ENCODE measurements at regions not wholly inside any gene's neighbourhood (a gene's known extent, or its start where the extent isn't known, plus 50 kb on each side); places are given as distances from the start of the nearest gene placed in this dataset.
"Not testable (repeated sequence)": the region's sequence is repeated elsewhere in the genome, so short reads cannot be mapped to it uniquely, and the experiment has no call there.

- Mint-ChIP-seq H3K4me1 (ENCODE audit: low read depth, unreplicated experiment) (no peaks in the 10 kb centered on the region), H3K9me3 (ENCODE audit: low read depth, unreplicated experiment) (no peaks in the 10 kb centered on the region), H3K4me3 (ENCODE audit: low read depth, unreplicated experiment) (no peak overlapping the region), H3K27ac (ENCODE audit: unreplicated experiment) (no peak overlapping the region), H3K27me3 (ENCODE audit: unreplicated experiment) (no peaks in the 10 kb centered on the region), H3K36me3 (ENCODE audit: insufficient read depth, unreplicated experiment) (no peaks in the 10 kb centered on the region)
- TF ChIP-seq CTCF (IDR thresholded peaks at IDR 0.05; ENCODE audit: unreplicated experiment): no peak
- intact Hi-C loops (cut with micrococcal nuclease; ENCODE audit: unreplicated experiment): no loop called here
- CTCF ChIA-PET: no interaction called here
- DNase-seq: no peak
- BruUV-seq (replicated peaks): no TSS peak
These were observed 156.5 kb downstream of the NDUFA10 start for GRCh38 chr2:239868556-239869181.

GRCh38 chr2:239866778-239867177 is 158.4 kb downstream of the NDUFA10 start:
- intact Hi-C loops (cut with micrococcal nuclease; ENCODE audit: unreplicated experiment): no loop called here
- Mint-ChIP-seq H3K36me3 (ENCODE audit: insufficient read depth, unreplicated experiment) (no peaks in the 10 kb centered on the region), H3K4me1 (ENCODE audit: low read depth, unreplicated experiment) (no peaks in the 10 kb centered on the region), H3K4me3 (ENCODE audit: low read depth, unreplicated experiment) (no peak overlapping the region), H3K27ac (ENCODE audit: unreplicated experiment) (no peak overlapping the region), H3K27me3 (ENCODE audit: unreplicated experiment) (peaks cover 6% of the 10 kb centered on the region), H3K9me3 (ENCODE audit: low read depth, unreplicated experiment) (no peaks in the 10 kb centered on the region)
- CTCF ChIA-PET: no interaction called here
- BruUV-seq (replicated peaks): no TSS peak
- DNase-seq: no peak
- TF ChIP-seq CTCF (IDR thresholded peaks at IDR 0.05; ENCODE audit: unreplicated experiment): no peak

- TF ChIP-seq CTCF (IDR thresholded peaks at IDR 0.05; ENCODE audit: unreplicated experiment): no peak
- intact Hi-C loops (cut with micrococcal nuclease; ENCODE audit: unreplicated experiment): no loop called here
- DNase-seq: no peak
- Mint-ChIP-seq H3K4me1 (ENCODE audit: low read depth, unreplicated experiment) (no peaks in the 10 kb centered on the region), H3K4me3 (ENCODE audit: low read depth, unreplicated experiment) (no peak overlapping the region), H3K27me3 (ENCODE audit: unreplicated experiment) (peaks cover 10% of the 10 kb centered on the region), H3K9me3 (ENCODE audit: low read depth, unreplicated experiment) (no peaks in the 10 kb centered on the region), H3K36me3 (ENCODE audit: insufficient read depth, unreplicated experiment) (no peaks in the 10 kb centered on the region), H3K27ac (ENCODE audit: unreplicated experiment) (no peak overlapping the region)
- CTCF ChIA-PET: no interaction called here
- BruUV-seq (replicated peaks): no TSS peak
These were observed 158.8 kb downstream of the NDUFA10 start for GRCh38 chr2:239866350-239866749.

- DNase-seq; H3K4me1 Mint-ChIP-seq (ENCODE audit: low read depth, unreplicated experiment); CTCF ChIA-PET; H3K4me3 Mint-ChIP-seq (ENCODE audit: low read depth, unreplicated experiment); BruUV-seq (replicated peaks); H3K27ac Mint-ChIP-seq (ENCODE audit: unreplicated experiment); H3K36me3 Mint-ChIP-seq (ENCODE audit: insufficient read depth, unreplicated experiment); H3K9me3 Mint-ChIP-seq (ENCODE audit: low read depth, unreplicated experiment); intact Hi-C loops (cut with micrococcal nuclease; ENCODE audit: unreplicated experiment): not testable (repeated sequence)
- H3K27me3 Mint-ChIP-seq (ENCODE audit: unreplicated experiment): peaks cover 13% of the 10 kb centered on the region
These were observed 159.3 kb downstream of the NDUFA10 start for GRCh38 chr2:239865856-239866255.

- Mint-ChIP-seq H3K27me3 (ENCODE audit: unreplicated experiment) (peaks cover 16% of the 10 kb centered on the region), H3K9me3 (ENCODE audit: low read depth, unreplicated experiment) (no peaks in the 10 kb centered on the region), H3K27ac (ENCODE audit: unreplicated experiment) (no peak overlapping the region), H3K4me3 (ENCODE audit: low read depth, unreplicated experiment) (no peak overlapping the region), H3K4me1 (ENCODE audit: low read depth, unreplicated experiment) (no peaks in the 10 kb centered on the region), H3K36me3 (ENCODE audit: insufficient read depth, unreplicated experiment) (no peaks in the 10 kb centered on the region)
- BruUV-seq (replicated peaks): no TSS peak
- TF ChIP-seq CTCF (IDR thresholded peaks at IDR 0.05; ENCODE audit: unreplicated experiment): no peak
- no peak for DNase-seq
- intact Hi-C loops (cut with micrococcal nuclease; ENCODE audit: unreplicated experiment): no loop called here
- CTCF ChIA-PET: no interaction called here
These were observed 160.0 kb downstream of the NDUFA10 start for GRCh38 chr2:239865059-239865639.
